ENCODE measurements at regions not wholly inside any gene's neighbourhood (a gene's known extent, or its start where the extent isn't known, plus 50 kb on each side); places are given as distances from the start of the nearest gene placed in this dataset.

DNA sequence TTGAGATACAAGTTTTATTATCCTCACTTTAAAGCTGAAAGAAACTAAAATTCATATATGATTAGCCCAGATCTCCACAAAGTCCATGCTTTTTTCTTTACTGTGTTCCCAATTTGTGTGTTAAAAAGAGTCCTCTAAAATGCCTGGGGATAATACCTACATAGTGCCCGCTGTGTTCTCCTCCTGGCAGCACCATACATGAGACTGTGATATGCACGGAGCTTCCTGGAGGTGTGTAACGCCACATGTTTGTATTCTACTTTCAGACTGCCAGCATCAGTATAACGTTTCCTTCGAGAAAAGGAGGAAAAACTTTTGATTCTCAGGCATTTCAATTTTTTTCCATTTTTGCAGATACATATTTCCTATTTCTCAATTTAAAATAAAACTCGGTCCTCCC lies 273.3 kb upstream of the TGFBR2 start:
- TF ChIP-seq ZNF423 (CRISPR knock-in tag; IDR thresholded peaks at IDR 0.05) (no peak), FOXJ3 (CRISPR knock-in tag; IDR thresholded peaks at IDR 0.05; ENCODE audit: borderline replicate concordance) (no peak), CREB1 (CRISPR knock-in tag; IDR thresholded peaks at IDR 0.05) (no peak), TP53 (CRISPR knock-in tag; IDR thresholded peaks at IDR 0.05) (no peak)
- TF ChIP-seq, protein P1, sequence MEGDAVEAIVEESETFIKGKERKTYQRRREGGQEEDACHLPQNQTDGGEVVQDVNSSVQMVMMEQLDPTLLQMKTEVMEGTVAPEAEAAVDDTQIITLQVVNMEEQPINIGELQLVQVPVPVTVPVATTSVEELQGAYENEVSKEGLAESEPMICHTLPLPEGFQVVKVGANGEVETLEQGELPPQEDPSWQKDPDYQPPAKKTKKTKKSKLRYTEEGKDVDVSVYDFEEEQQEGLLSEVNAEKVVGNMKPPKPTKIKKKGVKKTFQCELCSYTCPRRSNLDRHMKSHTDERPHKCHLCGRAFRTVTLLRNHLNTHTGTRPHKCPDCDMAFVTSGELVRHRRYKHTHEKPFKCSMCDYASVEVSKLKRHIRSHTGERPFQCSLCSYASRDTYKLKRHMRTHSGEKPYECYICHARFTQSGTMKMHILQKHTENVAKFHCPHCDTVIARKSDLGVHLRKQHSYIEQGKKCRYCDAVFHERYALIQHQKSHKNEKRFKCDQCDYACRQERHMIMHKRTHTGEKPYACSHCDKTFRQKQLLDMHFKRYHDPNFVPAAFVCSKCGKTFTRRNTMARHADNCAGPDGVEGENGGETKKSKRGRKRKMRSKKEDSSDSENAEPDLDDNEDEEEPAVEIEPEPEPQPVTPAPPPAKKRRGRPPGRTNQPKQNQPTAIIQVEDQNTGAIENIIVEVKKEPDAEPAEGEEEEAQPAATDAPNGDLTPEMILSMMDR (IDR thresholded peaks at IDR 0.05) = no peak
